WTC11 (cell line): ENCODE measurements at regions not wholly inside any gene's neighbourhood (a gene's known extent, or its start where the extent isn't known, plus 50 kb on each side); places are given as distances from the start of the nearest gene placed in this dataset.

ENCODE experiments used
- ATAC-seq: fragments of 200-7000 bp; cut with Tn5 transposase; 2 replicates; pipeline ENCODE4 v1.10.0; 2021; ENCODE audit warnings: mild to moderate bottlenecking, moderate library complexity
- CTCF ChIA-PET: fragments of 300-600 bp; sonication (Branson Sonifier 250); formaldehyde crosslinking; loops from one replicate; lab custom pipeline; 2021; ENCODE audit warnings: antibody characterized with exemption; lab: Charles Lee
- POLR2A ChIA-PET: fragments of 350-600 bp; sonication (Branson Sonifier 250); formaldehyde crosslinking; loops from one replicate; lab custom pipeline; 2021; ENCODE audit warnings: antibody characterized with exemption; lab: Charles Lee
- DNase-seq: peaks from one replicate; pipeline ENCODE4 v3.0.0; 2021; ENCODE audit warnings: low spot score
- H3K27ac Mint-ChIP-seq: 2 replicates; pipeline ENCODE4 v1.8.0; 2021; ENCODE audit warnings: mixed read lengths
- H3K27me3 Mint-ChIP-seq: 2 replicates; pipeline ENCODE4 v1.8.0; 2021; ENCODE audit warnings: low read depth, mild to moderate bottlenecking, moderate library complexity, mixed read lengths
- H3K36me3 Mint-ChIP-seq: 2 replicates; pipeline ENCODE4 v1.8.0; 2021; ENCODE audit warnings: mixed read lengths
- H3K4me1 Mint-ChIP-seq: 2 replicates; pipeline ENCODE4 v1.8.0; 2022; ENCODE audit warnings: mixed read lengths
- H3K4me3 Mint-ChIP-seq: 2 replicates; pipeline ENCODE4 v1.8.0; 2021; ENCODE audit warnings: mild to moderate bottlenecking, moderate library complexity, mixed read lengths
- H3K9me3 Mint-ChIP-seq: 2 replicates; pipeline ENCODE4 v1.8.0; 2021; ENCODE audit warnings: mixed read lengths
- CREB1 ChIP-seq: sonication (generic); formaldehyde crosslinking; IDR thresholded peaks from 2 replicates; pipeline ENCODE4 v1.8.0; 2023; ENCODE audit warnings: mild to moderate bottlenecking, missing genetic modification reagents
- ETV6 ChIP-seq: sonication (generic); formaldehyde crosslinking; IDR thresholded peaks from 2 replicates; pipeline ENCODE4 v1.8.1; 2022; ENCODE audit warnings: mild to moderate bottlenecking, missing genetic modification reagents
- FOXJ3 ChIP-seq: sonication (generic); formaldehyde crosslinking; IDR thresholded peaks from 2 replicates; pipeline ENCODE4 v1.9.0; 2021; ENCODE audit warnings: missing genetic modification reagents, mild to moderate bottlenecking, borderline replicate concordance
- GRHL2 ChIP-seq: fragments of 250-450 bp; sonication (Bioruptor Pico); IDR thresholded peaks from 2 replicates; pipeline ENCODE4 v1.8.0; 2022; ENCODE audit warnings: mild to moderate bottlenecking, moderate library complexity; ENCODE audit not compliant: insufficient replicate concordance, severe bottlenecking
- MXD4 ChIP-seq: fragments of 250-450 bp; sonication (Bioruptor Pico); IDR thresholded peaks from 2 replicates; pipeline ENCODE4 v1.8.0; 2021; ENCODE audit warnings: mild to moderate bottlenecking, moderate library complexity, borderline replicate concordance
- MYBL2 ChIP-seq: sonication (generic); formaldehyde crosslinking; IDR thresholded peaks from 2 replicates; pipeline ENCODE4 v1.8.1; 2023; ENCODE audit warnings: mild to moderate bottlenecking, moderate library complexity, missing genetic modification reagents
- RELA ChIP-seq: sonication (generic); formaldehyde crosslinking; IDR thresholded peaks from 2 replicates; pipeline ENCODE4 v1.8.1; 2022; ENCODE audit warnings: missing genetic modification reagents, mild to moderate bottlenecking, borderline replicate concordance
- SMAD4 ChIP-seq: sonication (generic); formaldehyde crosslinking; IDR thresholded peaks from 2 replicates; pipeline ENCODE4 v1.8.0; 2022; ENCODE audit warnings: mild to moderate bottlenecking, missing genetic modification reagents
- USF1 ChIP-seq: sonication (generic); formaldehyde crosslinking; IDR thresholded peaks from 2 replicates; pipeline ENCODE4 v1.8.0; 2022; ENCODE audit warnings: mild to moderate bottlenecking, missing genetic modification reagents
- ZNF219 ChIP-seq: sonication (generic); formaldehyde crosslinking; IDR thresholded peaks from 2 replicates; pipeline ENCODE4 v1.8.0; 2023; ENCODE audit warnings: missing genetic modification reagents, mild to moderate bottlenecking, borderline replicate concordance
- ZNF263 ChIP-seq: sonication (generic); formaldehyde crosslinking; IDR thresholded peaks from 2 replicates; pipeline ENCODE4 v1.8.1; 2022; ENCODE audit warnings: low read depth, mild to moderate bottlenecking, moderate library complexity, missing genetic modification reagents
- TF ChIP-seq, protein P1 (sequence below): sonication (generic); formaldehyde crosslinking; IDR thresholded peaks from 2 replicates; pipeline ENCODE4 v1.8.0; 2023; ENCODE audit warnings: mild to moderate bottlenecking, missing genetic modification reagents
- TF ChIP-seq, protein P2 (sequence below): sonication (generic); formaldehyde crosslinking; conservative IDR thresholded peaks from 2 replicates; pipeline ENCODE4 v1.8.1; 2023; ENCODE audit warnings: mild to moderate bottlenecking, low read depth, missing genetic modification reagents, moderate library complexity
- TF ChIP-seq, protein P3 (sequence below): sonication (generic); formaldehyde crosslinking; IDR thresholded peaks from 2 replicates; pipeline ENCODE4 v1.8.0; 2022; ENCODE audit warnings: mild to moderate bottlenecking, missing genetic modification reagents
- TF ChIP-seq, protein P4 (sequence below): sonication (generic); formaldehyde crosslinking; IDR thresholded peaks from 2 replicates; pipeline ENCODE4 v1.8.1; 2023; ENCODE audit warnings: mild to moderate bottlenecking, moderate library complexity, missing genetic modification reagents
- TF ChIP-seq, protein P5 (sequence below): fragments of 250-450 bp; sonication (Bioruptor Pico); IDR thresholded peaks from 2 replicates; pipeline ENCODE4 v1.8.0; 2021; ENCODE audit warnings: mild to moderate bottlenecking

- H3K4me3 Mint-ChIP-seq: no peak overlapping the region
- ATAC-seq (no peak), DNase-seq (no peak)
- CTCF ChIA-PET: no interaction called here
- H3K9me3 Mint-ChIP-seq: peaks cover 82% of the 10 kb centered on the region
- no peak overlapping the region for H3K27ac Mint-ChIP-seq
- H3K4me1 Mint-ChIP-seq: peaks cover 1% of the 10 kb centered on the region
- peaks cover 65% of the 10 kb centered on the region for H3K36me3 Mint-ChIP-seq
- H3K27me3 Mint-ChIP-seq: peaks cover 4% of the 10 kb centered on the region
- TF ChIP-seq, protein P1, sequence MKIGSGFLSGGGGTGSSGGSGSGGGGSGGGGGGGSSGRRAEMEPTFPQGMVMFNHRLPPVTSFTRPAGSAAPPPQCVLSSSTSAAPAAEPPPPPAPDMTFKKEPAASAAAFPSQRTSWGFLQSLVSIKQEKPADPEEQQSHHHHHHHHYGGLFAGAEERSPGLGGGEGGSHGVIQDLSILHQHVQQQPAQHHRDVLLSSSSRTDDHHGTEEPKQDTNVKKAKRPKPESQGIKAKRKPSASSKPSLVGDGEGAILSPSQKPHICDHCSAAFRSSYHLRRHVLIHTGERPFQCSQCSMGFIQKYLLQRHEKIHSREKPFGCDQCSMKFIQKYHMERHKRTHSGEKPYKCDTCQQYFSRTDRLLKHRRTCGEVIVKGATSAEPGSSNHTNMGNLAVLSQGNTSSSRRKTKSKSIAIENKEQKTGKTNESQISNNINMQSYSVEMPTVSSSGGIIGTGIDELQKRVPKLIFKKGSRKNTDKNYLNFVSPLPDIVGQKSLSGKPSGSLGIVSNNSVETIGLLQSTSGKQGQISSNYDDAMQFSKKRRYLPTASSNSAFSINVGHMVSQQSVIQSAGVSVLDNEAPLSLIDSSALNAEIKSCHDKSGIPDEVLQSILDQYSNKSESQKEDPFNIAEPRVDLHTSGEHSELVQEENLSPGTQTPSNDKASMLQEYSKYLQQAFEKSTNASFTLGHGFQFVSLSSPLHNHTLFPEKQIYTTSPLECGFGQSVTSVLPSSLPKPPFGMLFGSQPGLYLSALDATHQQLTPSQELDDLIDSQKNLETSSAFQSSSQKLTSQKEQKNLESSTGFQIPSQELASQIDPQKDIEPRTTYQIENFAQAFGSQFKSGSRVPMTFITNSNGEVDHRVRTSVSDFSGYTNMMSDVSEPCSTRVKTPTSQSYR (CRISPR knock-in tag): no peak
- no peak for TF ChIP-seq ZNF219
- no peak for TF ChIP-seq RELA (CRISPR knock-in tag)
- no peak for TF ChIP-seq GRHL2 (CRISPR knock-in tag)
- TF ChIP-seq FOXJ3 (CRISPR knock-in tag): no peak
- no peak for TF ChIP-seq ETV6 (CRISPR knock-in tag)
- no peak for TF ChIP-seq CREB1 (CRISPR knock-in tag)
- TF ChIP-seq, protein P2, sequence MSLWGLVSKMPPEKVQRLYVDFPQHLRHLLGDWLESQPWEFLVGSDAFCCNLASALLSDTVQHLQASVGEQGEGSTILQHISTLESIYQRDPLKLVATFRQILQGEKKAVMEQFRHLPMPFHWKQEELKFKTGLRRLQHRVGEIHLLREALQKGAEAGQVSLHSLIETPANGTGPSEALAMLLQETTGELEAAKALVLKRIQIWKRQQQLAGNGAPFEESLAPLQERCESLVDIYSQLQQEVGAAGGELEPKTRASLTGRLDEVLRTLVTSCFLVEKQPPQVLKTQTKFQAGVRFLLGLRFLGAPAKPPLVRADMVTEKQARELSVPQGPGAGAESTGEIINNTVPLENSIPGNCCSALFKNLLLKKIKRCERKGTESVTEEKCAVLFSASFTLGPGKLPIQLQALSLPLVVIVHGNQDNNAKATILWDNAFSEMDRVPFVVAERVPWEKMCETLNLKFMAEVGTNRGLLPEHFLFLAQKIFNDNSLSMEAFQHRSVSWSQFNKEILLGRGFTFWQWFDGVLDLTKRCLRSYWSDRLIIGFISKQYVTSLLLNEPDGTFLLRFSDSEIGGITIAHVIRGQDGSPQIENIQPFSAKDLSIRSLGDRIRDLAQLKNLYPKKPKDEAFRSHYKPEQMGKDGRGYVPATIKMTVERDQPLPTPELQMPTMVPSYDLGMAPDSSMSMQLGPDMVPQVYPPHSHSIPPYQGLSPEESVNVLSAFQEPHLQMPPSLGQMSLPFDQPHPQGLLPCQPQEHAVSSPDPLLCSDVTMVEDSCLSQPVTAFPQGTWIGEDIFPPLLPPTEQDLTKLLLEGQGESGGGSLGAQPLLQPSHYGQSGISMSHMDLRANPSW: no peak
- no peak for TF ChIP-seq MYBL2
- TF ChIP-seq ZNF263 (CRISPR knock-in tag): no peak
- TF ChIP-seq, protein P3, sequence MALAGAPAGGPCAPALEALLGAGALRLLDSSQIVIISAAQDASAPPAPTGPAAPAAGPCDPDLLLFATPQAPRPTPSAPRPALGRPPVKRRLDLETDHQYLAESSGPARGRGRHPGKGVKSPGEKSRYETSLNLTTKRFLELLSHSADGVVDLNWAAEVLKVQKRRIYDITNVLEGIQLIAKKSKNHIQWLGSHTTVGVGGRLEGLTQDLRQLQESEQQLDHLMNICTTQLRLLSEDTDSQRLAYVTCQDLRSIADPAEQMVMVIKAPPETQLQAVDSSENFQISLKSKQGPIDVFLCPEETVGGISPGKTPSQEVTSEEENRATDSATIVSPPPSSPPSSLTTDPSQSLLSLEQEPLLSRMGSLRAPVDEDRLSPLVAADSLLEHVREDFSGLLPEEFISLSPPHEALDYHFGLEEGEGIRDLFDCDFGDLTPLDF (CRISPR knock-in tag): no peak
- no peak for TF ChIP-seq USF1
- no peak for TF ChIP-seq SMAD4 (CRISPR knock-in tag)
- TF ChIP-seq, protein P4, sequence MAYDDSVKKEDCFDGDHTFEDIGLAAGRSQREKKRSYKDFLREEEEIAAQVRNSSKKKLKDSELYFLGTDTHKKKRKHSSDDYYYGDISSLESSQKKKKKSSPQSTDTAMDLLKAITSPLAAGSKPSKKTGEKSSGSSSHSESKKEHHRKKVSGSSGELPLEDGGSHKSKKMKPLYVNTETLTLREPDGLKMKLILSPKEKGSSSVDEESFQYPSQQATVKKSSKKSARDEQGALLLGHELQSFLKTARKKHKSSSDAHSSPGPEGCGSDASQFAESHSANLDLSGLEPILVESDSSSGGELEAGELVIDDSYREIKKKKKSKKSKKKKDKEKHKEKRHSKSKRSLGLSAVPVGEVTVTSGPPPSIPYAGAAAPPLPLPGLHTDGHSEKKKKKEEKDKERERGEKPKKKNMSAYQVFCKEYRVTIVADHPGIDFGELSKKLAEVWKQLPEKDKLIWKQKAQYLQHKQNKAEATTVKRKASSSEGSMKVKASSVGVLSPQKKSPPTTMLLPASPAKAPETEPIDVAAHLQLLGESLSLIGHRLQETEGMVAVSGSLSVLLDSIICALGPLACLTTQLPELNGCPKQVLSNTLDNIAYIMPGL (CRISPR knock-in tag): no peak
- no peak for TF ChIP-seq MXD4 (CRISPR knock-in tag)
- TF ChIP-seq, protein P5, sequence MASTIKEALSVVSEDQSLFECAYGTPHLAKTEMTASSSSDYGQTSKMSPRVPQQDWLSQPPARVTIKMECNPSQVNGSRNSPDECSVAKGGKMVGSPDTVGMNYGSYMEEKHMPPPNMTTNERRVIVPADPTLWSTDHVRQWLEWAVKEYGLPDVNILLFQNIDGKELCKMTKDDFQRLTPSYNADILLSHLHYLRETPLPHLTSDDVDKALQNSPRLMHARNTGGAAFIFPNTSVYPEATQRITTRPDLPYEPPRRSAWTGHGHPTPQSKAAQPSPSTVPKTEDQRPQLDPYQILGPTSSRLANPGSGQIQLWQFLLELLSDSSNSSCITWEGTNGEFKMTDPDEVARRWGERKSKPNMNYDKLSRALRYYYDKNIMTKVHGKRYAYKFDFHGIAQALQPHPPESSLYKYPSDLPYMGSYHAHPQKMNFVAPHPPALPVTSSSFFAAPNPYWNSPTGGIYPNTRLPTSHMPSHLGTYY (CRISPR knock-in tag): no peak
- POLR2A ChIA-PET: no interaction called here
Measured at GRCh38 chr17:10932938-10933337, 95.1 kb upstream of the PIRT start.
